Thyroid gland (tissue), 4 donors: ENCODE measurements at regions not wholly inside any gene's neighbourhood (a gene's known extent, or its start where the extent isn't known, plus 50 kb on each side); places are given as distances from the start of the nearest gene placed in this dataset.

Experiments used
- DNase-seq, 2 donors: peaks; one replicate each; pipeline ENCODE4 v3.0.0-alpha.2; 2019
- H3K27ac ChIP-seq, 3 donors: fragments of 200-600 bp; sonication (generic); 1 replicate in 2 of 3; 2 replicates in 1 of 3; pipeline ENCODE4 v1.5.1; 2016 to 2019; ENCODE audit warnings: mild to moderate bottlenecking in 1 of 3, moderate library complexity in 1 of 3
- H3K27me3 ChIP-seq: fragments of 200-600 bp; sonication (generic); one replicate; pipeline ENCODE4 v1.5.1; 2019
- H3K36me3 ChIP-seq, 2 donors: fragments of 200-600 bp; sonication (generic); one replicate each; pipeline ENCODE4 v1.5.1; 2016 to 2019
- H3K4me1 ChIP-seq, 2 donors: fragments of 200-600 bp; sonication (generic); one replicate each; pipeline ENCODE4 v1.5.1; 2017 to 2019
- H3K4me3 ChIP-seq, 3 donors: fragments of 200-600 bp; sonication (generic); replicated peaks in 1 of 3; 1 replicate in 2 of 3; 2 replicates in 1 of 3; pipeline ENCODE4 v1.5.1; 2016; ENCODE audit warnings: mild to moderate bottlenecking in 1 of 3
- H3K9me3 ChIP-seq: fragments of 200-600 bp; sonication (generic); one replicate; pipeline ENCODE4 v1.5.1; 2017
- POLR2A ChIP-seq, 2 donors: fragments of 450-650 bp; IDR thresholded peaks; one replicate each; pipeline ENCODE4 v1.6.1; 2017; ENCODE audit warnings: antibody characterized with exemption in 2 of 2, mild to moderate bottlenecking in 2 of 2, moderate library complexity in 1 of 2
- WGBS, 2 donors: methylation state at CpG; one replicate each; pipeline ENCODE4 v1.1.5; 2017; 5-methylcytosine and 5-hydroxymethylcytosine counted together
- intact Hi-C: fragments of 100-400 bp; cut with DNase I; formaldehyde crosslinking; loops from one replicate; pipeline ENCODE4 v1.15.1; 2023
- TF ChIP-seq, protein P1 (sequence below), 6 experiments: fragments of 200-600 bp in 3 of 6; fragments of 450-650 bp in 3 of 6; sonication (generic) in 3 of 6; IDR thresholded peaks; one replicate each; pipeline ENCODE4 v1.5.1; 2016 to 2019; ENCODE audit warnings: antibody characterized with exemption in 6 of 6, mild to moderate bottlenecking in 2 of 6, inconsistent platforms in 1 of 6, moderate library complexity in 1 of 6

DNA sequence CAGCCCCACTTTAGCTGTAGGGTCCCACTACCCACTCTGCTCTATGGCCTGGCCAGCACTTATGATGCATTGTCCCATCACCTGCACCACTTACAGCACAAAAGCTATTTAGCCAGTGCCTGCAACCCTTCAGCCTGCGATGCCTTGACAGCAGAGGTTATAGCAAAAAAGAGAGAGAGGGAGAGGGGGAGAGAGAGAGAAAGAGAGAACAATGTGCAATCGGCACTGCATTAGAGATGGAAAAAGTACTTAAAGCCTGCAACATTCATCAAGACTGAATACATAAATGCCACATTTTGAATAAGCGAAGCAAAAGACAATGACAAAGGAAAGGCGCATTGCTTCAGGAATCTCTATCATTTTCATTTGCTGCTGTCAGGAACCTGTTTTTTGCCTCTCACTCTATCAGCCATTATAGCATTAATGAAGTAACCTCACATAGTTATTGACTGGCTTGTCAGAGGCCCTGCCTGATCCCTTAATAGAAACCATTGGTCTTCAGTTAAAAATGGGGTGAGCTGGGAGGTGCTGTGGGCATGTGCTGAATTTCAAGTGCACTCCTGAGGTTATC lies 833.1 kb downstream of the BCL11A start:
- no peaks in the 10 kb centered on the region for H3K36me3 ChIP-seq
- no peak for DNase-seq
- H3K9me3 ChIP-seq: no peaks in the 10 kb centered on the region
- 84 to 86% methylated on average over 4 of the region's 4 CpGs for WGBS, 2 donors
- no peaks in the 10 kb centered on the region for H3K27me3 ChIP-seq
- no peak overlapping the region for H3K4me3 ChIP-seq
- H3K27ac ChIP-seq: no peak overlapping the region
- TF ChIP-seq POLR2A (IDR thresholded peaks at IDR 0.05): no peak
- TF ChIP-seq, protein P1, sequence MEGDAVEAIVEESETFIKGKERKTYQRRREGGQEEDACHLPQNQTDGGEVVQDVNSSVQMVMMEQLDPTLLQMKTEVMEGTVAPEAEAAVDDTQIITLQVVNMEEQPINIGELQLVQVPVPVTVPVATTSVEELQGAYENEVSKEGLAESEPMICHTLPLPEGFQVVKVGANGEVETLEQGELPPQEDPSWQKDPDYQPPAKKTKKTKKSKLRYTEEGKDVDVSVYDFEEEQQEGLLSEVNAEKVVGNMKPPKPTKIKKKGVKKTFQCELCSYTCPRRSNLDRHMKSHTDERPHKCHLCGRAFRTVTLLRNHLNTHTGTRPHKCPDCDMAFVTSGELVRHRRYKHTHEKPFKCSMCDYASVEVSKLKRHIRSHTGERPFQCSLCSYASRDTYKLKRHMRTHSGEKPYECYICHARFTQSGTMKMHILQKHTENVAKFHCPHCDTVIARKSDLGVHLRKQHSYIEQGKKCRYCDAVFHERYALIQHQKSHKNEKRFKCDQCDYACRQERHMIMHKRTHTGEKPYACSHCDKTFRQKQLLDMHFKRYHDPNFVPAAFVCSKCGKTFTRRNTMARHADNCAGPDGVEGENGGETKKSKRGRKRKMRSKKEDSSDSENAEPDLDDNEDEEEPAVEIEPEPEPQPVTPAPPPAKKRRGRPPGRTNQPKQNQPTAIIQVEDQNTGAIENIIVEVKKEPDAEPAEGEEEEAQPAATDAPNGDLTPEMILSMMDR (IDR thresholded peaks at IDR 0.05): no peak
- no peaks in the 10 kb centered on the region for H3K4me1 ChIP-seq
- intact Hi-C loops: no loop called here

DNA sequence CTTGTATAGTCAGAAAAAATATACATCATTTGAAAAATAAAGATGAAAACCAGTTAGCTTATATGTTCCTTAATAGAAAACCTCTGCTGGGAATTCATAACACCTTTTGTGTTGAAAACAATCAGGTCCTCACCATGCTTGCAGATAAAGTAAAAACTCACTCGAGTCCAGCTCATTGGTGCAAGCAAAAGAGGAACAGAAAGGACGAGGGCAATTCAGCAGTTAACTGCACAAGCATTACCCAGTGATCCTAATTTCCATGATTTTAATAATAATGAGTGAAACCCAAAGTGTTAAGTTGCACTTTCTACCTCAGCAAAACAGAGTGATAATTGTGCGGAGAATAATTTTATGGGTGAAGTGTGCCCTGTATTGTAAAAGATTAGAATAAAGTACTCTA lies 839.9 kb downstream of the BCL11A start:
- H3K9me3 ChIP-seq: no peaks in the 10 kb centered on the region
- H3K4me1 ChIP-seq: no peaks in the 10 kb centered on the region
- H3K36me3 ChIP-seq: no peaks in the 10 kb centered on the region
- 79% methylated on average over 3 of the region's 3 CpGs for WGBS, 2 donors
- TF ChIP-seq, protein P1 (IDR thresholded peaks at IDR 0.05): no peak
- no peak for TF ChIP-seq POLR2A (IDR thresholded peaks at IDR 0.05)
- no peaks in the 10 kb centered on the region for H3K27me3 ChIP-seq
- H3K4me3 ChIP-seq: no peak overlapping the region
- intact Hi-C loops: no loop called here
- no peak overlapping the region for H3K27ac ChIP-seq
- no peak for DNase-seq

DNA sequence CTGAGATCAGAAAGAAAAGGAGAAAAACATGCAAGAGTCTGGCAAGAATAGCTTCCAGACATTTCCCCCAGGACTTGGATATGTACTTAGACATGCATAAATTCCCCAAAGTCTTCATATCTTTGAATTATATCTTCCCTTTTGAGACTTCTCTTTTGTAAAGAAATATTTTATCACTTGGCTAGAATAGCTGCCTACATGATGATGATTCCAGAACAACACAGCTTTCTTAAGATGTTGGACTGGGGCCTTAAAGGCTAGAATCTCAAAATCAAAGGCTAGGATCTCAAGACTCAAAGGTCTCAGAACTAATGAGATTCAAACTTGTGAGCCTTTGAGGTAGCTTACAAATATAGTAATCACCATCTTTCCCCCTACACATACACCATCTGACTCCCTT lies 842.3 kb downstream of the BCL11A start:
- Histone ChIP-seq H3K9me3 (no peaks in the 10 kb centered on the region), H3K36me3 (no peaks in the 10 kb centered on the region), H3K4me1 (no peaks in the 10 kb centered on the region), H3K4me3 (no peak overlapping the region), H3K27ac (no peak overlapping the region), H3K27me3 (no peaks in the 10 kb centered on the region)
- no peak for DNase-seq
- TF ChIP-seq, protein P1 (IDR thresholded peaks at IDR 0.05): no peak
- no peak for TF ChIP-seq POLR2A (IDR thresholded peaks at IDR 0.05)
- intact Hi-C loops: no loop called here

DNA sequence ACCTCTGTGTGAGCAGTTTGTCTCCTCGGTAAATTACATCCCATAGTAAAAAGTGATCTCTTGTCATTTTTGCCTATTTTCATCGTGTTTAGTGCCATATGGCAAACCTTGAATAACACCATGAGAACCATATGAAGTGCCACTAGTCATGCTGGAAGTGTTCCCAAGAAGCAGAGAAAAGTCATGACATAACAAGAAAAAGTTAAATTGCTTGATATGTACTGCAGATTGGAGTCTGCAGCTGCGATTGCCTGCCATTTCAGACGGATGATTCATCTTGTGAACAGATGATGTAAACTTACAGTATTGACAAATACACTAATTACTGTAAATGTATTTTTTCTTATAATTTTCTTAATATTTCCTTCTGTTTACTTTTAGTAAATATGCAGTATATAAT lies 846.7 kb downstream of the BCL11A start:
- no peaks in the 10 kb centered on the region for H3K36me3 ChIP-seq
- no peaks in the 10 kb centered on the region for H3K4me1 ChIP-seq
- H3K27me3 ChIP-seq: no peaks in the 10 kb centered on the region
- DNase-seq: no peak
- intact Hi-C loops: no loop called here
- no peak overlapping the region for H3K27ac ChIP-seq
- no peaks in the 10 kb centered on the region for H3K9me3 ChIP-seq
- 88 to 92% methylated on average over 4 of the region's 4 CpGs for WGBS, 2 donors
- TF ChIP-seq, protein P1 (IDR thresholded peaks at IDR 0.05): no peak
- no peak for TF ChIP-seq POLR2A (IDR thresholded peaks at IDR 0.05)
- no peak overlapping the region for H3K4me3 ChIP-seq

DNA sequence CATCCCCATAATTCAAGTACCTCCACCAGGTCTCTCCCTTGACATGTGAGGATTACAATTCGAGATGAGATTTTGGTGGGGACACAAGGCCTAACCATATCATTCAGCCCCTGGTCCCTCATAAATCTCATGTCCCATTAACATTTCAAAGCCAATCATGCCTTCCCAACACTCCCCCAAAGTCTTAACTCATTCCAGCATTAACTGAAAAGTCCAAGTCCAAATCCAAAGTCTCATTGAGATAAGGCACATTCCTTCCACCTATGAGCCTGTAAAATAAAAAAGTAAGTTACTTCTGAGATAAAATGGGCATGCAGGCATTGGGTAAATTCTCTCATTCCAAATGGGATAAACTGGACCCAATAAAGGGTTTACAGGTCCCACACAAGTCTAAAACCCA lies 849.7 kb downstream of the BCL11A start:
- Histone ChIP-seq H3K9me3 (no peaks in the 10 kb centered on the region), H3K27ac (no peak overlapping the region), H3K4me1 (no peaks in the 10 kb centered on the region), H3K4me3 (no peak overlapping the region), H3K27me3 (no peaks in the 10 kb centered on the region), H3K36me3 (no peaks in the 10 kb centered on the region)
- no peak for TF ChIP-seq POLR2A (IDR thresholded peaks at IDR 0.05)
- TF ChIP-seq, protein P1 (IDR thresholded peaks at IDR 0.05): no peak
- intact Hi-C loops: no loop called here
- no peak for DNase-seq
- 74 to 89% methylated on average over 1 of the region's 1 CpG for WGBS, 2 donors
